ENCODE measurements at regions not wholly inside any gene's neighbourhood (a gene's known extent, or its start where the extent isn't known, plus 50 kb on each side); places are given as distances from the start of the nearest gene placed in this dataset.
"Not testable (repeated sequence)": the region's sequence is repeated elsewhere in the genome, so short reads cannot be mapped to it uniquely, and the experiment has no call there.

DNA sequence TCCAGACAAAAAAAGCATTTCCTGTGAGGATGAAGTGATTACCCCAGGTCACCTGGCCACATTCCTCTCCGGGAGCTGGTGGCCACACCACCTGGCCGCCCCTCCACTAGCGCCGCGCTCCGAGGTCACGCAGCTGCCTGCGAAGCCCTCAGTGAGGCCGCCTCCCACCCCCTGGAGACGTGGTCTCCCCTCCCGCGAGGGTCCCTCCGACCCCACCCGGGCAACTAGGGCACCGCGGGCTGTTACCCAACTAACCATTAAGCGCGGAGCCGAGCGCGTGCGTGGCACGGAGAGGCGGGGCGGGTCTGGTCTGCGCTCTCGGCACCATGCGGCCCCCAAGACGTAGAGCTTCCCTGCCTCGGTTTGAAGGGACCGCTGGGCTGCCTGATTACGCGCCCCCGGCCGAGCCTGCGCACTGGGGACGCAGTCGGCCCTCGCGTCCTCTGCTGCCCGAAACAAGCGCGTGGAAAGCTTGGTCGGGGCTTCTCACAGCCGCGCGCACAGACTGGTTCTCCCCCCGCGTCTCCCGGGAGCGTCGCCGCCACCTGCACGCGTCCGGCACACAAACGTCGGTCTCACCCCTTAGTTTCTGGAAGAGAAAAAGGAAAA lies 106.5 kb downstream of the SLC16A1 start:
- intact Hi-C loops (cut with DNase I): no loop called here
- peak; percentile 35 to 42 for ATAC-seq
- Histone ChIP-seq H3K36me3 (no peaks in the 10 kb centered on the region), H3K9me3 (no peaks in the 10 kb centered on the region), H3K4me1 (peaks cover 8% of the 10 kb centered on the region), H3K27me3 (ENCODE audit: low read depth) (peaks cover 47% of the 10 kb centered on the region), H3K4me3 (peak overlapping the region; percentile 44), H3K27ac (no peak overlapping the region)
- TF ChIP-seq, protein P1, sequence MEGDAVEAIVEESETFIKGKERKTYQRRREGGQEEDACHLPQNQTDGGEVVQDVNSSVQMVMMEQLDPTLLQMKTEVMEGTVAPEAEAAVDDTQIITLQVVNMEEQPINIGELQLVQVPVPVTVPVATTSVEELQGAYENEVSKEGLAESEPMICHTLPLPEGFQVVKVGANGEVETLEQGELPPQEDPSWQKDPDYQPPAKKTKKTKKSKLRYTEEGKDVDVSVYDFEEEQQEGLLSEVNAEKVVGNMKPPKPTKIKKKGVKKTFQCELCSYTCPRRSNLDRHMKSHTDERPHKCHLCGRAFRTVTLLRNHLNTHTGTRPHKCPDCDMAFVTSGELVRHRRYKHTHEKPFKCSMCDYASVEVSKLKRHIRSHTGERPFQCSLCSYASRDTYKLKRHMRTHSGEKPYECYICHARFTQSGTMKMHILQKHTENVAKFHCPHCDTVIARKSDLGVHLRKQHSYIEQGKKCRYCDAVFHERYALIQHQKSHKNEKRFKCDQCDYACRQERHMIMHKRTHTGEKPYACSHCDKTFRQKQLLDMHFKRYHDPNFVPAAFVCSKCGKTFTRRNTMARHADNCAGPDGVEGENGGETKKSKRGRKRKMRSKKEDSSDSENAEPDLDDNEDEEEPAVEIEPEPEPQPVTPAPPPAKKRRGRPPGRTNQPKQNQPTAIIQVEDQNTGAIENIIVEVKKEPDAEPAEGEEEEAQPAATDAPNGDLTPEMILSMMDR (IDR thresholded peaks at IDR 0.05): no peak
- no peak for DNase-seq

DNA sequence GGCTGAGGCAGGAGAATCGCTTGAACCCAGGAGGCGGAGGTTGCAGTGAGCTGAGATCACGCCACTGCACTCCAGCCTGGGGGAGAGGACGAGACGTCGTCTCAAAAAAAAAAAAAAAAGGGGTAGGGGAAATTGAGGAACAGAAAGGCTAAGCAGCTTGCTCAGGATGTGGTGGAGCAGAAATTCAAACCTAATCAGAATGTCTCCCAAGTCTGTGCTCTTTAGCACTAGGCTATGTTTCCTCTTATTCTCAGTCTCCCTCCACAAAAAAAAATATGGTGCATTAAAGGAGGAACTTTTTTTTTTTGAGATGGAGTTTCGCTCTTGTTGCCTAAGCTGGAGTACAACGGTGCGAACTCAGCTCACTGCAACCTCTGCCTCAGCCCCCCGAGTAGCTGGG lies 114.2 kb downstream of the SLC16A1 start:
- ATAC-seq: peak; percentile 23 to 72

DNA sequence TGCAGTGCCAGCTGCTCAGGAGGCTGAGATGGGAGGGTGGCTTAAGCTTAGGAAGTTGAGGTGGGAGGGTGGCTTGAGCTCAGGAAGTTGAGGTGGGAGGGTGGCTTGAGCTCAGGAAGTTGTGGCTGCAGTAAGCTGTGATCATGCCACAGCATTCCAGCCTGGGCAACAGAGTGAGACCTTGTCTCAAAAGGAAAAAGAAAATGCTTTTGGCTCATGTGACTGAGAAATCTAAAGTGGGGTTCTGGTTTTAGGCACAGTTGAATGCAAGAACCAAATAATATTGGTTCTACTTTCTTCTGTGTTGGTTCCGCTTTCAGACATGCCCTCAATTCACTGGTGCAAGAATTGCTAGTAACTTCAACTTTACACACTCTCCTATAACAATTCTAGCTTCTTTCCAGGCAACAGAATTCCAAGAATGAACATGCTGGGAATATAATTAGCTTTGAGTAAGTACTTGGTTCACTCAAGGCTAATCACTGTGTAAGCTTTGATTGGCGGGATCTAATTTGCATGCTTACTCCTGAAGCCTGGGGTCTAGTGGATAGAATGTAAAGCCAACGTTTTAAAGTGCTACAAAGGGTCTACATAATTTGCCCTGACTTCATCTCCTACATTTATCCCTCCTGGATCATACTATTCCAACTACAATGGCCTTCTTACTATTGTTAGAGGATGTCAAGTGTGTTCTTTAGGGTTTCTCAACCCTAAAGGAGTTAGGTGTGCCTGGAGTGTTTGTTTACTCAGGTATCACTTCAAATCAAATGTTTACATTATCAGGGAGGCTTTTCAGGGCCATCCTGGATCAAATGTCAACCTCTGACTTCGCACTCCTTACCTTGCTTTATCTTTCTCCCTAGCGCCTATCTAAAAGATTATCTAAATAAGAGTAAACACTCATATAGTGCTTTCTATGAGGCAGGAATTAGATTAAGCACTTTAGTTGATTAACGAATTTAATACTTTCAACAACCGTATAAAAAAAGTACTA lies 115.1 kb downstream of the SLC16A1 start:
- no peak overlapping the region for H3K27ac ChIP-seq
- H3K27me3 ChIP-seq (ENCODE audit: low read depth): no peaks in the 10 kb centered on the region
- H3K9me3 ChIP-seq: no peaks in the 10 kb centered on the region
- no peak for DNase-seq
- H3K4me1 ChIP-seq: peaks cover 12% of the 10 kb centered on the region
- no peak overlapping the region for H3K4me3 ChIP-seq
- peak; percentile 34 to 51 for ATAC-seq
- H3K36me3 ChIP-seq: no peaks in the 10 kb centered on the region
- intact Hi-C loops (cut with DNase I): no loop called here
- TF ChIP-seq, protein P1 (IDR thresholded peaks at IDR 0.05): no peak

More for the DNA sequence above, 114.2 kb downstream of the SLC16A1 start:
- H3K4me3 ChIP-seq: no peak overlapping the region
- H3K27me3 ChIP-seq (ENCODE audit: low read depth): no peaks in the 10 kb centered on the region
- TF ChIP-seq, protein P1 (IDR thresholded peaks at IDR 0.05): no peak
- H3K4me1 ChIP-seq: peaks cover 12% of the 10 kb centered on the region
- no peaks in the 10 kb centered on the region for H3K36me3 ChIP-seq
- H3K27ac ChIP-seq: no peak overlapping the region
- intact Hi-C loops (cut with DNase I): no loop called here
- no peak for DNase-seq
- no peaks in the 10 kb centered on the region for H3K9me3 ChIP-seq

GRCh38 chr1:112836642-112837041 lies 119.4 kb downstream of the SLC16A1 start:
- ATAC-seq (no peak), DNase-seq (no peak)
- TF ChIP-seq, protein P1 (IDR thresholded peaks at IDR 0.05): no peak
- Histone ChIP-seq H3K27ac (no peak overlapping the region), H3K36me3 (no peaks in the 10 kb centered on the region), H3K9me3 (no peaks in the 10 kb centered on the region), H3K4me1 (peaks cover 12% of the 10 kb centered on the region), H3K4me3 (no peak overlapping the region), H3K27me3 (ENCODE audit: low read depth) (no peaks in the 10 kb centered on the region)
- intact Hi-C loops (cut with DNase I): no loop called here

- ATAC-seq (no peak), DNase-seq (no peak)
- H3K36me3 ChIP-seq: no peaks in the 10 kb centered on the region
- TF ChIP-seq, protein P1 (IDR thresholded peaks at IDR 0.05): no peak
- no peaks in the 10 kb centered on the region for H3K4me1 ChIP-seq
- H3K4me3 ChIP-seq: no peak overlapping the region
- H3K27ac ChIP-seq: no peak overlapping the region
- no peaks in the 10 kb centered on the region for H3K27me3 ChIP-seq (ENCODE audit: low read depth)
- intact Hi-C loops (cut with DNase I): no loop called here
- H3K9me3 ChIP-seq: no peaks in the 10 kb centered on the region
Measured at GRCh38 chr1:112833806-112834205, 118.7 kb upstream of the PPM1J start.

- H3K4me1 ChIP-seq; intact Hi-C loops (cut with DNase I): not testable (repeated sequence)
Measured at GRCh38 chr1:112832259-112832658, 117.1 kb upstream of the PPM1J start.

GRCh38 chr1:112829691-112830090 lies 114.6 kb upstream of the PPM1J start:
- ATAC-seq; H3K9me3 ChIP-seq; H3K4me1 ChIP-seq; H3K27me3 ChIP-seq (ENCODE audit: low read depth); H3K4me3 ChIP-seq; H3K36me3 ChIP-seq; intact Hi-C loops (cut with DNase I); H3K27ac ChIP-seq; DNase-seq: not testable (repeated sequence)

More at GRCh38 chr1:112832259-112832658, 117.1 kb upstream of the PPM1J start:
- not testable (repeated sequence) for DNase-seq; H3K9me3 ChIP-seq; H3K27me3 ChIP-seq (ENCODE audit: low read depth); ATAC-seq; H3K27ac ChIP-seq; H3K36me3 ChIP-seq; H3K4me3 ChIP-seq
